Panc1 (cell line): ENCODE measurements at regions not wholly inside any gene's neighbourhood (a gene's known extent, or its start where the extent isn't known, plus 50 kb on each side); places are given as distances from the start of the nearest gene placed in this dataset.

Experiments used
- ATAC-seq: fragments of 200-7000 bp; cut with Tn5 transposase; 2 replicates; pipeline ENCODE4 v1.9.1; 2020; ENCODE audit warnings: mild to moderate bottlenecking, moderate library complexity
- BruUV-seq: library from RNA; stranded (reverse); fragments of 400-500 nt; replicated peaks from 2 replicates; lab custom pipeline; 2021; lab: Mats Ljungman, UMichigan
- CTCF ChIA-PET: fragments of 300-600 bp; sonication (Branson Sonifier 250); formaldehyde crosslinking; loops from one replicate; lab custom pipeline; 2022; ENCODE audit warnings: antibody characterized with exemption; lab: Charles Lee
- POLR2A ChIA-PET: fragments of 300-600 bp; sonication (Branson Sonifier 250); formaldehyde crosslinking; loops from one replicate; lab custom pipeline; 2022; ENCODE audit warnings: antibody characterized with exemption; lab: Charles Lee
- DNase-seq: peaks from one replicate; pipeline ENCODE4 v3.0.0-alpha.2; 2010; ENCODE audit warnings: low read depth, low spot score
- H3K27ac ChIP-seq: 2 replicates; pipeline ENCODE4 v1.5.1; 2011; ENCODE audit warnings: mild to moderate bottlenecking, low read length, inconsistent platforms
- H3K27me3 ChIP-seq: fragments of 200-500 bp; sonication (Bioruptor generic); 2 replicates; pipeline ENCODE4 v1.6.0; 2014; ENCODE audit warnings: low read length, inconsistent platforms; ENCODE audit not compliant: control insufficient read depth, insufficient read depth
- H3K36me3 ChIP-seq: fragments of 200-500 bp; sonication (Bioruptor generic); 2 replicates; pipeline ENCODE4 v1.5.1; 2014; ENCODE audit warnings: inconsistent platforms, mild to moderate bottlenecking, low read length, moderate library complexity; ENCODE audit not compliant: control insufficient read depth, insufficient read depth
- H3K4me1 ChIP-seq: 2 replicates; pipeline ENCODE4 v1.5.1; 2011; ENCODE audit warnings: inconsistent platforms, mild to moderate bottlenecking, low read length, moderate library complexity; ENCODE audit not compliant: control insufficient read depth, insufficient read depth
- H3K4me3 ChIP-seq, 2 experiments: 2 replicates each; pipeline ENCODE4 v1.5.1; 2011 to 2012; ENCODE audit warnings: low read depth in 2 of 2, low read length in 2 of 2, mild to moderate bottlenecking in 2 of 2, inconsistent platforms in 1 of 2, moderate library complexity in 1 of 2
- H3K9me3 ChIP-seq: fragments of 200-500 bp; sonication (Bioruptor generic); 2 replicates; pipeline ENCODE4 v1.5.1; 2014; ENCODE audit warnings: low read depth, mild to moderate bottlenecking, inconsistent platforms, low read length, moderate library complexity; ENCODE audit not compliant: control insufficient read depth, insufficient read depth
- POLR2AphosphoS5 ChIP-seq: IDR thresholded peaks from 2 replicates; pipeline ENCODE4 v1.6.1; 2012; ENCODE audit warnings: mild to moderate bottlenecking, low read depth, low read length, moderate library complexity
- REST ChIP-seq, 2 experiments: IDR thresholded peaks; 2 replicates each; pipeline ENCODE4 v1.6.1; 2011 to 2012; ENCODE audit warnings: low read depth in 2 of 2, control low read depth in 1 of 2, low read length in 1 of 2, mild to moderate bottlenecking in 1 of 2, moderate library complexity in 1 of 2; ENCODE audit not compliant: insufficient read depth in 1 of 2
- SIN3A ChIP-seq: IDR thresholded peaks from 2 replicates; pipeline ENCODE4 v1.6.1; 2012; ENCODE audit warnings: low read depth, mild to moderate bottlenecking, low read length, moderate library complexity, borderline replicate concordance; ENCODE audit not compliant: insufficient read depth
- TCF7L2 ChIP-seq: IDR thresholded peaks from 2 replicates; pipeline ENCODE4 v1.6.1; 2011; ENCODE audit warnings: mild to moderate bottlenecking, low read depth, low read length, inconsistent platforms
- in situ Hi-C: cut with HindIII; loops from 2 replicates; pipeline ENCODE4 v1.10.0; 2016; ENCODE audit warnings: low sequenced_read_pairs, low pct_unique_long_range_greater_than_20kb
- intact Hi-C: fragments of 100-400 bp; cut with micrococcal nuclease; formaldehyde crosslinking; loops from one replicate; pipeline ENCODE4 v1.10.0; 2022; ENCODE audit not compliant: unreplicated experiment
- TF ChIP-seq, protein P1 (sequence below): fragments of 450-650 bp; IDR thresholded peaks from 2 replicates; pipeline ENCODE4 v1.5.1; 2017; ENCODE audit warnings: mild to moderate bottlenecking

DNA sequence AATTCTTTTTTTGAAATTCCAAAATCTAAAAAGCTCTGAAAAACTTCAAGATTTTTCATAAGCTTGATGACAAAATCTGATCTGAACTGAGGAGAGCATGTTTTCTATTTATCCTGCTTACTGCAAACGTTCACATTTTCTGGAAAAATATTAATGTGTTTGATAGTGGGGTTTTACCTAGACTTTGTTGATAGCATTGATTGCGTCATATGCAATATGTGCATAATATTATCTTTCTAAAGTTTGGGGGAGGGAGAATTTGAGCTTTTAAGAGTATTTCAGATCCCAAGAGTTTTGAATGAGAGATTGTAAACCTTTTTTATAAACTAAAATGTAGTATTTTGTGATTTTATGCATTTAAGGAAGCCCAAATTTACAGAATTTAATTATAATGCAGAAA, 62.8 kb upstream of the CDH6 start:
- POLR2A ChIA-PET = no interaction called here
- no peaks in the 10 kb centered on the region; the same call in 1 of the 2 replicates for H3K9me3 ChIP-seq
- no peak overlapping the region for H3K27ac ChIP-seq
- CTCF ChIA-PET = no interaction called here
- no peak for DNase-seq
- intact Hi-C loops = no loop called here
- in situ Hi-C loops = no loop called here
- H3K4me3 ChIP-seq = no peak overlapping the region
- ATAC-seq = no peak
- no peak for TF ChIP-seq SIN3A
- TF ChIP-seq REST (IDR thresholded peaks at IDR 0.05; ENCODE audit: insufficient read depth in 1 of 2, low read depth in 2 of 2, low read length in 1 of 2) = no peak
- TF ChIP-seq, protein P1, sequence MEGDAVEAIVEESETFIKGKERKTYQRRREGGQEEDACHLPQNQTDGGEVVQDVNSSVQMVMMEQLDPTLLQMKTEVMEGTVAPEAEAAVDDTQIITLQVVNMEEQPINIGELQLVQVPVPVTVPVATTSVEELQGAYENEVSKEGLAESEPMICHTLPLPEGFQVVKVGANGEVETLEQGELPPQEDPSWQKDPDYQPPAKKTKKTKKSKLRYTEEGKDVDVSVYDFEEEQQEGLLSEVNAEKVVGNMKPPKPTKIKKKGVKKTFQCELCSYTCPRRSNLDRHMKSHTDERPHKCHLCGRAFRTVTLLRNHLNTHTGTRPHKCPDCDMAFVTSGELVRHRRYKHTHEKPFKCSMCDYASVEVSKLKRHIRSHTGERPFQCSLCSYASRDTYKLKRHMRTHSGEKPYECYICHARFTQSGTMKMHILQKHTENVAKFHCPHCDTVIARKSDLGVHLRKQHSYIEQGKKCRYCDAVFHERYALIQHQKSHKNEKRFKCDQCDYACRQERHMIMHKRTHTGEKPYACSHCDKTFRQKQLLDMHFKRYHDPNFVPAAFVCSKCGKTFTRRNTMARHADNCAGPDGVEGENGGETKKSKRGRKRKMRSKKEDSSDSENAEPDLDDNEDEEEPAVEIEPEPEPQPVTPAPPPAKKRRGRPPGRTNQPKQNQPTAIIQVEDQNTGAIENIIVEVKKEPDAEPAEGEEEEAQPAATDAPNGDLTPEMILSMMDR = no peak
- no peak for TF ChIP-seq POLR2AphosphoS5
- TF ChIP-seq TCF7L2 = no peak
- no peaks in the 10 kb centered on the region for H3K4me1 ChIP-seq
- H3K36me3 ChIP-seq = no peaks in the 10 kb centered on the region
- no peaks in the 10 kb centered on the region for H3K27me3 ChIP-seq
- no TSS peak for BruUV-seq

DNA sequence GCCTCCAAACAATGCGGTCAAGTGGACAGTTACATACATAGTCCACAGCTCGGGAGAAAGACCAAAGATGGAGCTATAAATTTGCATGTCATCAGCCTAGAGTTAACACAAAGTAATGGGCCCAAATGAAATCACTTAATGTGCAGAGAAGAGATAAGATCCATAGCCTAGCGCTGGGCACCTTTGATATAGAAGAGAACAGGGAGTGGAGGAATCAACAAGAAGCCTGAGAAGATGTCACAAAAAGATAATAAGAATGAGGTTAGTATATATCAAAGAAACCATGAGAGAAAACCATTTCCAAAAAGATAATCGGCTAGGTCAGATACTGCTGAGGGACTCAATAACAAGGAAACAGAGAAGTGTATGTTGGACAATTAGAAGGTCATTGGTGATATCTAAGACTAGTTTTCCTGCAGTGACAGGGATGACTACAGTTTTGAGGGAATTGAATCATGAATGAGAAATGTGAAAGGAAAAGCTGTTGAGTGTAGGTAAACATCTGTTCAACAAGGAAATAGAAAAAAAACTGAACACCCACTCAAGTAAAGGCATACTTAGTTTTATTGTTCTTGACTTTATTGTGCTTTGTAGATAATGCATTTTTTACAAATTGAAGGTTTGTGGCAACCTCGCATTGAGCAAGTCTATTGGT, 68.7 kb upstream of the CDH6 start:
- ChIA-PET CTCF (no interaction called here), POLR2A (no interaction called here)
- Histone ChIP-seq H3K27ac (no peak overlapping the region), H3K4me1 (no peaks in the 10 kb centered on the region), H3K9me3 (no peaks in the 10 kb centered on the region), H3K36me3 (no peaks in the 10 kb centered on the region), H3K4me3 (no peak overlapping the region), H3K27me3 (no peaks in the 10 kb centered on the region)
- no peak for DNase-seq
- in situ Hi-C loops (no loop called here), intact Hi-C loops (no loop called here)
- no peak for TF ChIP-seq POLR2AphosphoS5
- no peak for TF ChIP-seq TCF7L2
- no peak for TF ChIP-seq SIN3A
- no TSS peak for BruUV-seq
- no peak for ATAC-seq

DNA sequence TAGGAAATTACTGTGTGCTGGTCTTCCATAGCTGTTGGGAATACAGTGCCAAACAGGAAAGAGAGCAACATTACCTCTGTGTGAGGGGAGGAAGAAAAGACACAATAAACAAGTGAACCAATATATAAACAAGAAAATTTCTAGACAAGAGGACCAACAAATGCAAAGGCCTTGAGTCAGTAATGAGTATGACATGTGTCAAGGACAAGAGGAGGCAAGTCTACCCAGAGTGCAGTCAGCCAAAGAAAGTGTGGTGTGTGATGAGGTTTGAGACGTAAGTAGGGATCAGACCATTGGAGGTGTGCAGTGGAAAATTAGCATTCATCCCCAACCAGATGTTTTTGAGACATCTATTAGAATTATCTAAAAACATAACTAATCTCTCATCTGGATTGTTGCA, 69.5 kb upstream of the CDH6 start:
- H3K27me3 ChIP-seq = no peaks in the 10 kb centered on the region
- no peak overlapping the region for H3K4me3 ChIP-seq
- TF ChIP-seq TCF7L2 (no peak), REST (IDR thresholded peaks at IDR 0.05; ENCODE audit: insufficient read depth in 1 of 2, low read depth in 2 of 2, low read length in 1 of 2) (no peak), SIN3A (no peak), POLR2AphosphoS5 (no peak)
- TF ChIP-seq, protein P1 = no peak
- ATAC-seq = no peak
- in situ Hi-C loops = no loop called here
- intact Hi-C loops = no loop called here
- no peaks in the 10 kb centered on the region for H3K9me3 ChIP-seq
- no peaks in the 10 kb centered on the region for H3K36me3 ChIP-seq
- ChIA-PET CTCF (no interaction called here), POLR2A (no interaction called here)
- no peak overlapping the region for H3K27ac ChIP-seq
- no peaks in the 10 kb centered on the region for H3K4me1 ChIP-seq
- BruUV-seq = no TSS peak
- no peak for DNase-seq
